Mesothelial cell of epicardium (in vitro differentiated cells): ENCODE measurements at regions not wholly inside any gene's neighbourhood (a gene's known extent, or its start where the extent isn't known, plus 50 kb on each side); places are given as distances from the start of the nearest gene placed in this dataset.

ENCODE experiments used
- DNase-seq, 2 experiments: peaks; one replicate each; pipeline ENCODE4 v3.0.0; 2021; ENCODE audit warnings: low spot score in 2 of 2; ENCODE audit not compliant: unreplicated experiment in 2 of 2
- H3K27ac Mint-ChIP-seq: 2 replicates; pipeline ENCODE4 v1.8.0; 2021; ENCODE audit warnings: mixed read lengths
- H3K27me3 Mint-ChIP-seq: 2 replicates; pipeline ENCODE4 v1.8.0; 2021; ENCODE audit warnings: low read depth, mixed read lengths
- H3K36me3 Mint-ChIP-seq: 2 replicates; pipeline ENCODE4 v1.8.0; 2021; ENCODE audit warnings: mixed read lengths
- H3K4me1 Mint-ChIP-seq: 2 replicates; pipeline ENCODE4 v1.8.0; 2021; ENCODE audit warnings: mixed read lengths
- H3K4me3 Mint-ChIP-seq: 2 replicates; pipeline ENCODE4 v1.8.0; 2021; ENCODE audit warnings: mild to moderate bottlenecking, moderate library complexity, mixed read lengths
- H3K9me3 Mint-ChIP-seq: 2 replicates; pipeline ENCODE4 v1.8.0; 2021; ENCODE audit warnings: mixed read lengths
- CTCF ChIP-seq: fragments of 200-600 bp; sonication (generic); IDR thresholded peaks from one replicate; pipeline ENCODE4 v1.5.0; 2021; ENCODE audit warnings: antibody characterized with exemption; ENCODE audit not compliant: unreplicated experiment

GRCh38 chr18:78405763-78406162 is 573.9 kb upstream of the SALL3 start:
- DNase-seq: peak in 1 of 2 experiments; percentile 11
- peaks cover 2% of the 10 kb centered on the region for H3K4me1 Mint-ChIP-seq

GRCh38 chr18:78406743-78407465 is 572.7 kb upstream of the SALL3 start:
- Mint-ChIP-seq H3K9me3 (no peaks in the 10 kb centered on the region), H3K36me3 (no peaks in the 10 kb centered on the region), H3K4me1 (peaks cover 2% of the 10 kb centered on the region), H3K4me3 (no peak overlapping the region), H3K27ac (no peak overlapping the region), H3K27me3 (peaks cover 35% of the 10 kb centered on the region)
- DNase-seq: no peak
- TF ChIP-seq CTCF: no peak

More at GRCh38 chr18:78405763-78406162, 573.9 kb upstream of the SALL3 start:
- Mint-ChIP-seq H3K36me3 (no peaks in the 10 kb centered on the region), H3K27ac (no peak overlapping the region), H3K27me3 (peaks cover 35% of the 10 kb centered on the region), H3K4me3 (no peak overlapping the region), H3K9me3 (no peaks in the 10 kb centered on the region)
- no peak for TF ChIP-seq CTCF

- peak in 1 of 2 experiments; percentile 24 for DNase-seq
- Mint-ChIP-seq H3K27ac (no peak overlapping the region), H3K27me3 (peaks cover 35% of the 10 kb centered on the region), H3K9me3 (no peaks in the 10 kb centered on the region), H3K36me3 (no peaks in the 10 kb centered on the region), H3K4me3 (no peak overlapping the region), H3K4me1 (peaks cover 2% of the 10 kb centered on the region)
- TF ChIP-seq CTCF: no peak
Measured at GRCh38 chr18:78407466-78407844, 572.2 kb upstream of the SALL3 start.

- H3K36me3 Mint-ChIP-seq: no peaks in the 10 kb centered on the region
- no peaks in the 10 kb centered on the region for H3K9me3 Mint-ChIP-seq
- no peak for TF ChIP-seq CTCF
- H3K4me3 Mint-ChIP-seq: no peak overlapping the region
- peaks cover 2% of the 10 kb centered on the region for H3K4me1 Mint-ChIP-seq
- peaks cover 35% of the 10 kb centered on the region for H3K27me3 Mint-ChIP-seq
- peak in 1 of 2 experiments; percentile 14 for DNase-seq
- H3K27ac Mint-ChIP-seq: no peak overlapping the region
Measured at GRCh38 chr18:78408623-78409022, 571.0 kb upstream of the SALL3 start.

- Mint-ChIP-seq H3K36me3 (no peaks in the 10 kb centered on the region), H3K9me3 (no peaks in the 10 kb centered on the region), H3K27me3 (peaks cover 43% of the 10 kb centered on the region), H3K27ac (no peak overlapping the region), H3K4me3 (no peak overlapping the region), H3K4me1 (peaks cover 2% of the 10 kb centered on the region)
- peak in 1 of 2 experiments; percentile 20 for DNase-seq
- TF ChIP-seq CTCF: no peak
Measured at GRCh38 chr18:78410094-78410786, 569.4 kb upstream of the SALL3 start.
